Medulla oblongata (tissue), 1 donor: ENCODE measurements at regions not wholly inside any gene's neighbourhood (a gene's known extent, or its start where the extent isn't known, plus 50 kb on each side); places are given as distances from the start of the nearest gene placed in this dataset.
"Not testable (repeated sequence)": the region's sequence is repeated elsewhere in the genome, so short reads cannot be mapped to it uniquely, and the experiment has no call there.

ENCODE experiments used
- DNase-seq: peaks from one replicate; pipeline ENCODE4 v3.0.0-alpha.2; 2015; ENCODE audit errors: extremely low spot score

DNA sequence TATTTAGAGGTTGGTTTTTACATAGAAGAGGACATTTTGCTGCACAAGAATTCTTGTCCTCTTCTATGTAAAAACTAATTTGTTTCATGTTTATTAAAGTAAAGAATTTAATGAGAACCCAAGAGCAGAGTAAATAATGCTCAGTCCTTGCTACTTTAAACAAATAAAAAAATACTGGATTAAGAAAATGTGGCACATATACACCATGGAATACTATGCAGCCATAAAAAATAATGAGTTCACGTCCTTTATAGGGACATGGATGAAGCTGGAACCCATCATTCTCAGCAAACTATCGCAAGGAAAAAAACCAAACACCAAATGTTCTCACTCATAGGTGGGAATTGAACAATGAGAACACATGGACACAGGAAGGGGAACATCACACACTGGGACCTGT lies 643.6 kb downstream of the NR2F1-AS1 start:
- DNase-seq = not testable (repeated sequence)

DNA sequence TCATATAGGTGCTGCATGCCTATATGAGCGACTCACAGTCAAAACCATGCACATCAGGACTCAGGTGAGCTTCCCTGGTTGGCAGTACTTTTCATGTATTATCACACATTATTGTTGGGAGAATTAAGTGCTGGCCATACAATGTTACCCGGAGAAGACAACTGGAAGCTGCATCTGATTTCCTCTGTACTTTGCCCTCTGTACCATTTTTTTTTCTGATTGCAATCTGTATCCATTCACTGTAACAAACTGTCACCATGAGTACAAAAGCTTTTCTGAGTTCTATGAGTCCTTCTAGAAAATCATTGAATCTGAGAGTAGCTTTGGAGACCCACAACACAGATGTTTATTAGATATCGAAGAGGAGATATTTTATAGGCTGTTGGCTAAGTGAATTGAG lies 651.0 kb downstream of the NR2F1-AS1 start:
- DNase-seq = no peak

DNA sequence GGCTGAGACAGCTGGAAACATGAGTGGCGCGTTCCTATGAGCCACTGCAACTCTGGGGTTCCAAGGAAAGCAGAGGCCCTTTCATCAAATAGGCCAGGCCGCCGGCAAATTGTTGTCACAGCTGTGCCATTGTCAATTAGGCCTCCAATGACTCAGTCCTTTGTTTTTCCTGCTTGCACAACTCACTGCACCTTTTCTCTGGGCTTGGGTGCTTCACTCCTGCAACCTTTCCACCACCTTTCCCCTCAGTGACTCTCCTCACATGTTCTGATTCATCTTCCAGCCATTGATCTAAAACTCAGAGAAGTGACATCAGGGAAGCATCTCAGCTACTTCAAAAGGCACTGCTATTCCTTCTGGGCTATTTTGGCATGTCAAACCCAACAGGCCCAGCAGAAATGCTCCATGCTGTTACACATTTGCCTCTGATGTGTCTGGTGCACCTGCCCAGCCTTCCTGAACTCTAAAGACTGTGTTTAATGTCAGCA lies 653.7 kb downstream of the NR2F1-AS1 start:
- peak; percentile 48 for DNase-seq

DNA sequence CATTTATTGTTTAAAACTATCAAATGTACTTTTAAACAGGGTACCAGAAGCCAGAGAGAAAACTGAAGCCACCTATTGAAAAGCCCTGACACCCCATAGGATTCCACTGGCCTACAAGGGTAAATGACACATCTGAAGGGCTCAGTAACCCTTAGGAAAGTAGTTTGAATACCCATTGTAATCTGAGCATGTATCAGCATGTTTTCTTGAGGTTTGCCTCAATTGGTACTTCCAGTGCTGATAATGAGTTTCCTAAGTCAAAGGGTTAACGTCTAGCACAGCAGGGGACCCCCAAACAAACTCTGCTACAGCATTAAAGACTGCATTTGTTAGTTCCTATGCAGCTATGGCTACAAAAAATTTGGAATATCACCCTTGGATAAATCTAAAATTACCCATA lies 657.1 kb downstream of the NR2F1-AS1 start:
- DNase-seq = no peak

DNA sequence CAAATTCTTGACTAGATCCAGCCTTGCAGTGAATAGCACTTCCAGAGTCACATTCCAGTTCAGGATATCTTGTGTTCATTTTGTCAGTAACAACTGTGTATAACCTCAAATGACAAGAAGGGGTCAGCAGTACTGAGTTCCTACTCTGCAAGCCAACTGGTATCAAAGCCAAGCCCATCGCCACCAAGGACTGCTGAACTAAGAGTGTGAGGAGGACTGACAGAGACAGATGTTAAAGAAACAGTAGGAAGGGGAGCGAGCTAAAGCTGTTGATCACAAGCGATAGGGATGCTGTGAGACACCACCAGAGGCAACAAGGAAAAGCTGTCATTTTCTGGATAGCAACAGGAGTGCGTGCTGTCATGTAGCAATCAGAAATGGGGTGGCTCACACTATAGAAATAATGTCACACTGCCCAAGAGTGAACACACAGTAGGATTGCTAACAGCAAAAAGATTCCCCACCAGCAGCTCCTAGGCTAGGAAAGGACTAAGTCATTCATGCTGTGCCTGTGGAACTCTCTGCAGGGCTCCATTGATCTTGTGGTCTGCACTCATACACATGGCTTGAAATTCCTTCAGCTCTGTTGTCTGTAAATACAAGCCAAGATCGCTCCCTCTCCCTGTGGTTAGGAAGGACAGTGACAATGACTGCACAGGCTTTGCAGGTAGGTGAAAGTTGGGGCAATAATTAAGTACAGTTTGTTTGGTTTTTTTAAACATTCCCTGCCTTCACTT lies 658.6 kb downstream of the NR2F1-AS1 start:
- no peak for DNase-seq

DNA sequence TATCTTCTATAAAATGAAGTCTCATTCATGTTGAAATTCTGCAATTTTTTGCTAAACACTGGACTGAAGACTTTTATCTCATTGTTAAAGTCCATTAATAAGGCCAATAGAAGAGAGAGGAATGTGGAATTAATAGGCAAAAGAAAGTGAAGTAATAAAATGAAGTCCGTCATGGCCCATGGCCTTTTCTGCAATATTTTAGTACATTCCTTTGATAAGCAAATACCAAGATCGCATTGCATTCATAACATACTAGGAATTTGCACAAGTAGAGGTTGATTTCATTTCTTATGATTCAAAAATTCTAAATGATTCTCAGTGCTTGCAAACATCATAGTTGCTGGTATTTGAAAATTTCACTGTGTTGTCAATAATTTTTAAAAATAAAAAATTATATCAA lies 664.0 kb downstream of the NR2F1-AS1 start:
- DNase-seq = no peak

DNA sequence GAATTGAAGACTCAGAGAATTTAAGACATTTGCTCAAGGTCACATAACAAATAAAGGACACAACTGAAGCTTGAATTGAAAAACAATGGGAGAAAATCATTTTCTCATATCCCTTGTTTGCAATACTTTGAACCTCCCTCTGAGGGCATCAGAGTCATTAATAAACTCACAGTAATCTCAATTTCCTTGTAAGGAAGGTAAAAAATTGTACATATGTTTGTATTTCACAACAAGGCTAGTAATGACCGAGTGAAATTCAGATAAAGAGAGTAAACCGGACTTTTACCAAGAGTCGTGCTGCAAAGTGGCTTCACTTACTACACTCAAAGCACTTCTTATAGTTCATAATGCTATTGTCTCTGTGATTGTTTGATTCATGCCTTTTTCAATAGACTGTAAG lies 665.0 kb downstream of the NR2F1-AS1 start:
- DNase-seq = peak; percentile 34

DNA sequence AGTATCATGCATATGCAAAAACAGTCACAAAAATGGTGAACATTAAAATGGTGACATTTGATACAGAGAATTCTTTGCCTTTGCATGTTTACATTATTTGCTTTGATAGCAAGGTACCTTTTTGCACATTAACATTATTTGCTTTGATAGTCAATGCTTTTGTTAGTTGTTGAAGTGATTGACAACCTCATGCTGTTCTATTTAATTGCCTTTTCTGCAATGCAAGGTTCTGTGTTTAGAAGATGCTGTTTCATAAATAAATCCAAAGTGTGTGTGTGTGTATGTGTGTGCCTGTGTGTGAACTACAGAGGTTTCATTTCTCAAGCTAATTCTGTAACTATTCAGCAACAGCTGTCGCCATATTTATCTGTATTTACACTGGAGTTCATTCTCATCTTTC lies 668.7 kb downstream of the NR2F1-AS1 start:
- no peak for DNase-seq

DNA sequence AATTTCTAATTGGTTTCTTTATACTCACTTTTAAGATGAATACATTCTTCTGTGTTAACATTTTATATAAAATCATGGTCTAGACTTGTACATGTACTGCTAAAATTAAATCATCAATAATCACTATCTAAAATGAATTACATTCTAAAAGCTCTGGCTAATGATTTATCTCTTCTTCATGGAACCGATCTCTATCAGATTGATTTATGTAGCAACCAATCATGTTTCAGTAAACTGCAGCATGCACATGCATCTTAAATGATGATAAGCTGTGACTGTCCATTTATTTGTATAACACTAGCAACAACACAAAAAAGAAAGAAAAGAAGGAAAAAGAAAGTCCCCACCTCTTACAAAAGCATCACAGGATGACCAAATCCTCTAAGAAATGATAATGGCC lies 669.2 kb downstream of the NR2F1-AS1 start:
- DNase-seq = no peak

DNA sequence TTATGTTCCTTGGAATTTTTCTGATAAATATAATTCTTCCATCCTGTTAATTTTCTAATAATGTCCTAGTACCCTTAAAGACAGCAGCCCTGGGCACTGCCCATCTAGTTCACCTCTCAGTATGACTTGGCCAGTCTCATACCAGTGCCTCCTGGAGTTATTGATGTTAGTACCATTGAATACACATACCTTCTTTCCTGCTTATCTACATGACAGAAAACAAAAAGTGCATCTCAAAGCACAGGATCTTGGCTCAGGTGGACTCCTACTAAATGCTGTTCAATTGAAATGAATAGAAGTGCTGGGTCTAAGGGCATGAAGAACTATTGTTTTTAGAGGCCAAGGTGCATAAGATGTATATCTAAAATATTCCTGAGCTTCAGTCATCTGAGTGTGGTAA lies 669.7 kb downstream of the NR2F1-AS1 start:
- no peak for DNase-seq

DNA sequence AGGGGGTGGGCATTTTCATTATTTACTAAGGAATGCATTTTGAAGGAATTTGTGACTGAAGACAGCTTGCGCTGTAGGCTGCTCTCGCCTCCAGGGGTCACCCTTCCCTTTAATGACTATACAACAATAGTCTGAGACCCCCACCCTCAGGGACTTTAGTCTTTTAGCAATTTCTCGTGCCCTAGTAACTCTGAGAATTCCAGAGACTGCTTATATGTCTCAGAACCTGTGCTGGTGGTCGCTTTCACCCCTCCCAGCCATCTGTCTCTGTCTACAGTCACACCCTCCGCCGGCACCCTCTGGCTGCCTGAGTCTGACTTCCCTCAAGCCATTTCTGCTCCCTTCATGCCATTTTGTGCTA lies 671.4 kb downstream of the NR2F1-AS1 start:
- DNase-seq = no peak

DNA sequence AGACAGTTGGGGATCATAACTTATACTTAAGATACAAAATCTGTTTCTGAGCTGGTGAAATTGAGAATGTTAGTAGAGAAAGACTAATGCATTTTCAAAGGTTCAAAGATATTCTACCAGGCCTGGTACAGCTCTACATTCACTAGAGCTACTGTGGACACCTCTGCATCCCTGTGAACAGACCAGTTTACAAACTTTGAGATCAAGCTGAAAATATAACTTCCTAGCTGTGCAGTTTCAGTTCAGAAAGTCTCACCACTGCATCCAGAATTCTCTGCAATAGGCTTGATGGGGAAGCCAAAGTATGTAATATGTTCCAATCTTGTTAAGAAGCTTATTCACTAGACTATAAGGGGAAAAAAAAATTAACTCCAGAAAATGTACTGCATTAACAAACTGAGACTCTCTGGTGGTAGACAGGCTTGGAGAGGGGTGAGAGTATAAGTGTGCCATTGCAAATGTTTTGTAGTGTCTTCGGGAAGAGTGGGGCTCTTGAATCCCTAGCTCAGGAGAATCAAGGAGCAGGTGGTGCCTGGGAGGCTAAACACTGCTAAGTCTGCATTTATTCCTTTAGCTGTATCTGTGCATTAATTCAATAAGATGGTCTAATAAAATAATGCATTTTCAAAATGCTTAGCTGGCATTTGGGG lies 671.9 kb downstream of the NR2F1-AS1 start:
- no peak for DNase-seq

DNA sequence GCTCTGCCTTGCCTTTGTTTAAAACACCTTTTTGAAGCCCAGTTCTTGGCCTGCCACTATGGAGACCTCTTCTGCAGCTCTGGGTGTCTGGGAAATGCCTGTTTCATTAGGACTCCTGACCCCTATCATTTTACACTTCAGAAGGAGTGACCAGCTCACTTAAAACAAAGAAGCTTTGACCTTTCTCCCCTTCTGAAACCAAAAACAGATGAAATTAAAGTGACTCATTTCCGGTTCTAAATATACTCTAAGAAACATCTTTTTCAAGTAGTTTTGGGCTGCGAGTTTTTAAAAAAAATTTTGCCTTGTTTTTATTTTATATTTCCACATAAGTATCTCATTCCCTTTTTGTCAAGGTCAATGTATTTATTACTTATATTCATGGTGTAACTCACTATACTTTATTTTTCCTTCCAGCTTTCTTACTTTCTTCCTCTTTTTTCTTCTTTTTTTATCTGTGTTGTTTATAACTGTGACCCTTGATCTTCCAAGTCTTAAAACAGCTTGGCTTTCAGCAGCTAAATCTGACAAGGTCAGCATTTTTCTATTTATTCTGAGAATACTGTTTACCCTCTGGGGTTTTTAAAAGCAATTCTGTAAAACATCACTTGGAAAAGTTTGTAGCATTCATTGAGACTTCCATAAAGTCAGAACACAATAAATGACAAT lies 672.9 kb downstream of the NR2F1-AS1 start:
- DNase-seq = no peak

DNA sequence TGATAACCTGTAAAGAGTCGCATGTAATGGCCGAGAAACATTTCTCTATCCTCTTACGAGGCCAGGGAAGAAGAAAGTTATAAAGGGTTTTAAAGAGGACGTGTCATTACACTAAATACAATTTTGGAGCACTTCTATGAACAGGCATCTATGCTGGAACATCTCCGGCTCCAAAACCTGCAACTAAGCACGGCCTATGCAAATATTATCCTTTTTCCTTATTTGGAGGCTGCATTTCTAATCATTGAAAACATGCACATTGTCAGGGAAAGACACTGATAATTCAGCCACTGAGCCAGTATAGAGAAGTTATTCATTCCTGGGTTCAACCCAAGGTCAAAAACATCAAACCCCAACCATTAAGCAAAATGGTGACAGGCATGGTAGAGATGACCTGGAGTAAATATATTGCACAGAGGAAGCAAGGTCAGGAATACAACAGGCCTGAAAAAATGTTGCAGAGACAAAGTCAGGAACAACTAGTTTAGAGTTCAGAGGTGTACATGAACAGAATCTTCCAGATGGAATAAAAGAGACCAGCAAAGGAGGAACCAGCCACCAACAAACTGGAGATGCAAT lies 674.1 kb downstream of the NR2F1-AS1 start:
- no peak for DNase-seq

DNA sequence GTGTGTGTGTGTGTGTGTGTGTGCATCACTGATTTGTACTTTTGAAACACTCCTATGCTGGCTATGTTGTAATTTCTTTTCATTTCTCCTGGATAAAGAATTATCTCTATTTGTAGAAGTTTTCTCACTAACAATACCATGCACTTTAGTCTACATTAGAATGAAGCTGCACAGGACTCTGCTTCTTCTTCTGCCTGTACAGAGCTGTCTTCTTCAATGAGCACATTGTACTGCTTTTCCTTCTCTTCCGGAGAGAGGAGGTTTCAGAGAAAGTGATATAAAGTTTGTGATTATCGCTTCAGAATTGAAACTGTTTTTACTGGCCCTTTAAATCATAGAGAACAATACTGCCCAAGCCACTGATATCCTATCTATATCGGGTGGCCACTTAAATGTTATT lies 677.0 kb downstream of the NR2F1-AS1 start:
- no peak for DNase-seq

DNA sequence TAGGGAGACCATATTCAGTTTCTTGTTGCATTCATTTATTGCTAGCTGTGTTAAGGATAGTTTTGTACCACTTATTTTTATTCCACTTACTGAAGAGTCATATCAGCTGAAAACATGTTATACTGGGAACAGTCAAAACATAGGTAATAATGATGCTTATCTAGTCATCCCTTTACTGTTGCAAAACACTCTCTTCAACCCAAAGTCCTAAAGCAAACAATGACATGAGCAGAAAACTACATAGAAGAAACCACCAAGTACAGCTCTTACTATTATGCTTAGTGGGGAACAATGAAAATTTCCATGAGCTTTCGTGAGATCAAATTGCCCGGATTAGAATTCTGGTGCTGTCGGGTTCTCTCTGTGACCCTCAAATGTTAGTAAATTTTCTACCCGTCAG lies 681.4 kb downstream of the NR2F1-AS1 start:
- DNase-seq = no peak

DNA sequence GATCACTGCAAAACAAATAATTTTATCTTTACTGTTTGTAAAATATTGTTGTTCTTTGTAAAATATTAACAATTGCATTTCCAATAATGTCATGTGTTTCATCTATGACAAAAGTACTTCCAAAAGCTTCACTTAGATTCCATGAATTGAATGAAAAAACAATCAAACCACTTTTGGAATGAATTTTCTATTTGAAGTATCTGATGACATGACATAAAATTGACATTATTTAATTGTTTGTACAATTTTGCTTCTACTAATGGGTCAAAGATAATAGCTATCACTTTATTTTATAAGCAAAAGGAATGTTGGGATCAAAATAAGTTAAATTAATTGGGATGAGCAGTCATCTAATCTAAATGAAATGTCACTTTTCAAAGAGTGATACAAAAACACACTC lies 684.3 kb downstream of the NR2F1-AS1 start:
- DNase-seq = no peak

DNA sequence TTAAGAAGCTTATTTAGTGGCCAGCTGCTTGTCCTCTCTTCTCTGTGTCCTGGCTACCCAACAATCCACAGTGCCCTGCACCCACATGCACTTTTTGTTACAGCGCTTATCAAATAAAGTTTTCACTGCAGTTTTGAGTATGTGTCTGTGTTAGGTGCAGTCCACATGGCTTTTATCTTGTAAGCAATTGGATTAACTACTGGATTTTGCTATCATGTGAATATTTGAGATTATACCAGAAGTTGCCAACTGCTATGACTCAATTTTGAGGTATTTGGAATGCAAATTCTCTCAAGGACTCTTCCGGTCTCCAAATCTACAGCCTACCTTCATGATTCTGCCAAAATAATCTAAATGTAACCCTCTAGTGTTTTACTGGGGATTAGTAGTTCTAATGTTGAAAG lies 690.2 kb downstream of the NR2F1-AS1 start:
- no peak for DNase-seq

DNA sequence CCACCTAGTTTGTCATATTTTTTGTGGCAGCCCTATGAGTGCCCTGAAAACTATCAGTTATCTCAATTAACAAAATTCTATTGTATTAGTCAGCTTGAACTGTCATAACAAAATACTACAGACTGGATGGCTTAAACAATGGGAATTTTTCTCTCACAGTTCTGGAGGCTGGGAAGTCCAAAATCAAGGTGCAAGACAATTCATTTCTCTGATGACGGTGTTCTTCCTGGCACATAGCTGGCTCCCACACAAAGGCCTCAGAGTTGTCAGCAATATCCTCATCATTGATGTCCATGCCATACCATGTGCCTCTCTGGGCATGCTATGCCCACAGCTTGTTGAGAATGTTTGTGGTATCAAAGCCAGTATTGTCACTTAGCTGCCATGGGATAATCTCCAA lies 691.9 kb downstream of the NR2F1-AS1 start:
- DNase-seq = no peak

DNA sequence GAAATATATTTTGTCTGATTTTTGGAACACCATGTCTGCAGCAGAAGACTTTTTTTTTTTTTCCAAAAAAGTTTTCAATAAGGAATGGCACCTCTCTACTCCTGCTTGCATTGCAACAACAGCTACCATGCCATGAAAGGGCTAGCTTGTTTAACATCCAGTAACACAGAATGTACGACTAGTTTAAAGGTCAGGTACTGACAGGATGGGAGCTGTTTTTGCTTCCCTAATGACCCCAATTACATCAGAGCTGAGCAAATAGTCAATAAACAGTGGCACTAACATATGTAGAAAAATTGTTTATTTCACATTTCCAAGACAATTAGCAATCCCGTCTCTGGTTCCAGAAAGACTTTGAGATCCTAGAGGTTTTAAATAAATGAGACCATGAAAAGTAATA lies 693.8 kb downstream of the NR2F1-AS1 start:
- no peak for DNase-seq

DNA sequence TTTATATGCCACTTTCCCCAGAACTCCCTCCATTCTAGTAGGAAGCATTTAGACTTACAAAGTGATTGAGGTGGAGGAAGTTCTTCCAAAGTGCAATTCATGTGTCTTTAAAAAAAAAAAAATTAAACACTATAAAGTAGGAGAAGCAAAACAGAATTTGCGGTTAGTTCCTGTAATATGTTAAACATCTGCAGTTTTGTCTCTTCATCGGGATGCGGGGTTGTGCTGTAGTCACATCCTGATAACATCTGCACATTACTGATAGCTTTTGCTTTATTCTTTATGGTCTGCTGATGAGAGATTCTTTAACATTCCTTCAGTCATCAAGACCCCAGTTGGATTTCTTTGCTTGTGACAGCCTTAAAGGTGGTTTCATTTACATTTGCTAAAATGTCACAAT lies 694.3 kb downstream of the NR2F1-AS1 start:
- DNase-seq = no peak

DNA sequence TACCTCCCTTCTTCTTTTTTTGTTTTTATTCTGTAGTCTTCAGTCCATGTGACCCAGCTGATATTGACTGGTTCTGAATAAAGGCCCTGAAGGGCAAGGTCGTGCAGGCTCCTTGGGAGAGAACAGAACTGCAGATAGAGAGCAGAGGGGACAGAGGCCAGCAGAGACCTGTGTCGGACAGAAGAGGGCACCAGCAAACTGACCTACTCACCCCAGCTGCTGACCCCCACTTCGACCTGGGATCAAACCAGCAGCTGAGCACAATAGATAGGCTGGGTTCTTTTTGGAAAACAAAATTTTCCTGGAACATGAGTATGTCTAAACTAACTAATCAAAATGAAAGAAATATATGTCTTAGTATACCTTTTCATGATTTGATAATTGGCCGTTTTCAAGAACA lies 695.1 kb downstream of the NR2F1-AS1 start:
- DNase-seq = no peak

DNA sequence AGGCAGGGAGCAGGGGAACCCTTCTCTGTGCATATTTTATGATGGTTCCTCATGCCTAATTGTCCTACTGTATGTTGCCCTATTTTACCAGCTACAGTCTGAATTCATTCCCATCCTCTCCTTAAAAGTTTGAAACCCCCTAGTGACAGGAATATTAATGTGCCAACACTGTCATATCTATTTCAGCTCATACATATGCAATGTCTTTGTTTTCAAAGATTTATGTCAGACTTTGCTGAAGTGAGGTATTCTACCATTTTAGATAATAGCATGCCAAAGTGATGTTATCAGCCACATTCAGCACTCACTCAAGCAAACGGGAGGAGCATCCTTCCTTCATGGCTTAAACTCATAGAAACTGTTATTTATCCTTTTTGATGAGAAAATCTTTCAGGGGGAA lies 696.5 kb downstream of the NR2F1-AS1 start:
- no peak for DNase-seq
